ENCODE measurements at regions not wholly inside any gene's neighbourhood (a gene's known extent, or its start where the extent isn't known, plus 50 kb on each side); places are given as distances from the start of the nearest gene placed in this dataset.

DNA sequence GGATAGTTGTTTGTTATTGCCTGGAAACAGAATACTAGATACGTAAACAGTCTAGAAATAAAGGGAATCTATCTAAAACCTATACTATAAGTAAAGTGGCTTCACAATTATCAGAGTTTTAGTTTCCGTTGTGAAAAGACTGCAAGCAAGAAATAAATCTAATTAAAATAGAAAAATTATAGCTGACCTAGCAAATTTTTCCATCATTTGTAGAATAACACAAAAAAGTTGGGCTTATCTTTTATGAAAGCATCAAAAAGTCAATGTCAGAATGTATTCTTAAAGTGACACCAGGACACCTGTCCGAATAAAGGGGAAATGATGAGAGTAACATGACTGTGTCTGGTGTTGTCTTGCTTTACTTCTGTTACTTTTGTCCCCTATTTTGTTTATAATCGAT is 1248.9 kb upstream of the MIR17HG start:
- TF ChIP-seq, protein P1, sequence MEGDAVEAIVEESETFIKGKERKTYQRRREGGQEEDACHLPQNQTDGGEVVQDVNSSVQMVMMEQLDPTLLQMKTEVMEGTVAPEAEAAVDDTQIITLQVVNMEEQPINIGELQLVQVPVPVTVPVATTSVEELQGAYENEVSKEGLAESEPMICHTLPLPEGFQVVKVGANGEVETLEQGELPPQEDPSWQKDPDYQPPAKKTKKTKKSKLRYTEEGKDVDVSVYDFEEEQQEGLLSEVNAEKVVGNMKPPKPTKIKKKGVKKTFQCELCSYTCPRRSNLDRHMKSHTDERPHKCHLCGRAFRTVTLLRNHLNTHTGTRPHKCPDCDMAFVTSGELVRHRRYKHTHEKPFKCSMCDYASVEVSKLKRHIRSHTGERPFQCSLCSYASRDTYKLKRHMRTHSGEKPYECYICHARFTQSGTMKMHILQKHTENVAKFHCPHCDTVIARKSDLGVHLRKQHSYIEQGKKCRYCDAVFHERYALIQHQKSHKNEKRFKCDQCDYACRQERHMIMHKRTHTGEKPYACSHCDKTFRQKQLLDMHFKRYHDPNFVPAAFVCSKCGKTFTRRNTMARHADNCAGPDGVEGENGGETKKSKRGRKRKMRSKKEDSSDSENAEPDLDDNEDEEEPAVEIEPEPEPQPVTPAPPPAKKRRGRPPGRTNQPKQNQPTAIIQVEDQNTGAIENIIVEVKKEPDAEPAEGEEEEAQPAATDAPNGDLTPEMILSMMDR (conservative IDR thresholded peaks at IDR 0.05; ENCODE audit: low read depth, low read length) = no peak
- TF ChIP-seq EZH2phosphoT487 (IDR thresholded peaks at IDR 0.05; ENCODE audit: borderline replicate concordance, low read length) = no peak
- TF ChIP-seq EZH2 (IDR thresholded peaks at IDR 0.05; ENCODE audit: low read length, unreplicated experiment) = no peak
